Activated T-cell treated with anti-CD3 and anti-CD28 coated beads, Interleukin-2, amount 50 U/mL, for 4 hours (primary cell): ENCODE measurements at regions not wholly inside any gene's neighbourhood (a gene's known extent, or its start where the extent isn't known, plus 50 kb on each side); places are given as distances from the start of the nearest gene placed in this dataset.

Experiments
- ATAC-seq, 2 donors: fragments of 200-7000 bp; cut with Tn5 transposase; one replicate each; pipeline ENCODE4 v1.10.0; 2021
- DNase-seq: peaks from one replicate; pipeline ENCODE4 v3.0.0-alpha.2; 2020
- H3K27me3 Mint-ChIP-seq: one replicate; pipeline ENCODE4 v1.8.0; 2021; ENCODE audit warnings: low read depth, mixed read lengths
- H3K36me3 Mint-ChIP-seq: one replicate; pipeline ENCODE4 v1.8.0; 2022; ENCODE audit warnings: mixed read lengths; ENCODE audit not compliant: insufficient read depth
- H3K4me1 Mint-ChIP-seq: one replicate; pipeline ENCODE4 v1.8.0; 2021; ENCODE audit warnings: low read depth, mixed read lengths
- H3K4me3 Mint-ChIP-seq: one replicate; pipeline ENCODE4 v1.8.0; 2021; ENCODE audit warnings: mild to moderate bottlenecking, moderate library complexity, mixed read lengths
- H3K9me3 Mint-ChIP-seq: one replicate; pipeline ENCODE4 v1.8.0; 2021; ENCODE audit warnings: mixed read lengths

DNA sequence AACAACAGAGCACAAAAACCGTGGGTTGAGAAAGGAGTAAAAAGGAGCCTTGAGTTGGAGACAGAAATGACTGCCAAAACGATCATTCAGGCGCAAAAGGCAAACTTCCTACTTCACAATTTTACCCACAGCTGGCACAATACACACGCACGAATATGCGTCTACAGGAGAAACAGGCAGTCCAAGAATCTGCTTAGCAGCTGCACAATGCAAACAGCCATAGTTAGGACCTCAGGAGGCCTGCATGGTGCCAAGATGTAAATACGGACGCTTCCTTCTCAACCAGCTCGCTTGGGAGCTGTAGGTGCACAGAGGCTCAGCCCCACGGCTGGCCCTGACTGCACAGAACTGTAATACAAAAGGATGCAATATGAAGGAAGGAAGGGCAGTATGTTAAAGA lies 250.1 kb upstream of the CAND1 start:
- Mint-ChIP-seq H3K4me1 (no peaks in the 10 kb centered on the region), H3K4me3 (no peak overlapping the region), H3K9me3 (no peaks in the 10 kb centered on the region), H3K27me3 (peaks cover under 1% of the 10 kb centered on the region), H3K36me3 (no peaks in the 10 kb centered on the region)
- no peak for DNase-seq
- no peak for ATAC-seq

DNA sequence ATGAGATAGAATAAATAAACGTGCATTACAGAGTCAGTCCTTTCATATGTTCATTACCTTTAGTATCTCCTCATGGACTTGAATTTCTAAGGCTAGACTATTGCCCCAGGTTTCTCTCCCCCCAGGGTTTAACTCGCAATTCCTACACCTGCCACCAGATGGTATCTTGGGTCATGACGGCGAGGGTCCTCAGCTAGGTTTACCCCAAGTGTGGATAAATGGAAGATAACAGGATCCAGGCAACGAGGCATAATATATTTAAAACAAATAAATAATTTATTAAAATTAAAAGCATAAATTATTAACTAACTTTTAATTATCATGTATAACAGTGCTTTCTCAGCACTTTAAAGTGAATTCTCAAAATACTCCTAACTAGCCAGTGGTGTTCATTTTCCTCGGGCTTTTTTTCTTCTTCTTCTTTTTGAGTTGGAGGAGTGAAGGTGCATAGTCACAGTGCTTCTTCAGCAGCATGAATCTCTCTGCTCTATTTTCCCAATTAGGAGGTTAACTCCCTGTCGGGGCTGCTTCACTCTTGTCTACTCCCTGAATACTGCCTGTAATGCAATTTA lies 243.5 kb upstream of the CAND1 start:
- H3K27me3 Mint-ChIP-seq, result peaks cover 3% of the 10 kb centered on the region
- H3K4me3 Mint-ChIP-seq, result no peak overlapping the region
- no peaks in the 10 kb centered on the region for H3K4me1 Mint-ChIP-seq
- ATAC-seq (peak in 1 of 2 donors; percentile 43), DNase-seq (peak; percentile 39)
- H3K9me3 Mint-ChIP-seq, result no peaks in the 10 kb centered on the region
- no peaks in the 10 kb centered on the region for H3K36me3 Mint-ChIP-seq

DNA sequence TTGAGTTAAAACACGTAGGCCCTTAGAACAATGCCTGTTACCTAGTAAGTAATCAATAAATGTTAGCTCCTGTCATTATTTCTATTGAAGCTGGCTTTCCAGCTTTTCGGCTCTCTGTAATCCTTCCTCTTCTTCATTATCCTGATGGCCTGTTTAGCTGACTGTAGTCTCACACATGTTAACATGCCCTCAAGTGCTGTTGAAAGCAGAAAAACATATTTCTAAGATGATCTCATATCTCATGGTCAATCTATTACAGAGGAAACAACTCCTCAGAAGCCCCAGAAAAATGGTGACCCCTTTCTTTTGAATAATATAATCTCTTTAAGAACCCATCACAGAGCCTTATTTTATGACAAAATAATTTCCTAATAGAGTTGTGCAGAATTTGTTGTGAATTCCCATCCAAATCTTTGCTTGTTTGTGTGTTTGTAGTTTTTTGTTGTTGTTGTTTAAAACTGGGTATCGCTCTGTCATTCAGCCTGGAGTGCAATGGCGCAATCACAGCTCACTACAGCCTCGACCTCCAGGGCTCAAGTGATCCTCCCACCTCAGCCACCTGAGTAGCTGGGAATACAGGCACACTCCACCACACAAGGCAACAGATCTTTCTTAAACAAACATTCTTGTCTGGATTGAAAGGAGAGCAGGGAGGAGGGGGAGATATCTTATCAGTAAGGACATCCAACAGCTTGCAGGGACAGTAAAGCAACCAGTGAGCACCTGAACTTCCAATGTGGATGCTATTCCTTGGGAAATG lies 242.5 kb upstream of the CAND1 start:
- no peaks in the 10 kb centered on the region for H3K9me3 Mint-ChIP-seq
- H3K27me3 Mint-ChIP-seq, result peaks cover 3% of the 10 kb centered on the region
- H3K36me3 Mint-ChIP-seq, result no peaks in the 10 kb centered on the region
- no peak for ATAC-seq
- peaks cover 2% of the 10 kb centered on the region for H3K4me1 Mint-ChIP-seq
- no peak overlapping the region for H3K4me3 Mint-ChIP-seq
- no peak for DNase-seq

DNA sequence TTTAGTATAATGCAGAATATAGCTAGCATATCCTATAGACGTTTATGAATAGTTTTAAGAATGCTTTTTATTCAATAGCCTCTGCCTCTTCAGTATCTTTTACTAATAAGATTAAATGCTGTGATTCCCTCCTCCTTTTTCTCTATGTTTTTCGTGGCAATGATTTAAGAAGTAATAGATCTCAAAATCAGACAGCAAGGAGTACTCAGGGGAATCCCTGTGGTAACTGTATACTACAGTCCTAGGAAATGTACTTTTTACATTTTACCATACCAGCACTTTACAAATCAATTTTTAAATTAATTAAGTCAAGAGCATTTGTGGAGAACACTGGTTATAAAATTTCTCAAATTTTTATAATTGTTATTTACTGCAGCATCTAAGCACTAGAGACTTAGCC lies 240.6 kb upstream of the CAND1 start:
- Mint-ChIP-seq H3K9me3 (no peaks in the 10 kb centered on the region), H3K4me3 (no peak overlapping the region), H3K36me3 (no peaks in the 10 kb centered on the region), H3K27me3 (peaks cover 3% of the 10 kb centered on the region), H3K4me1 (peaks cover 2% of the 10 kb centered on the region)
- ATAC-seq, result no peak
- DNase-seq, result no peak

DNA sequence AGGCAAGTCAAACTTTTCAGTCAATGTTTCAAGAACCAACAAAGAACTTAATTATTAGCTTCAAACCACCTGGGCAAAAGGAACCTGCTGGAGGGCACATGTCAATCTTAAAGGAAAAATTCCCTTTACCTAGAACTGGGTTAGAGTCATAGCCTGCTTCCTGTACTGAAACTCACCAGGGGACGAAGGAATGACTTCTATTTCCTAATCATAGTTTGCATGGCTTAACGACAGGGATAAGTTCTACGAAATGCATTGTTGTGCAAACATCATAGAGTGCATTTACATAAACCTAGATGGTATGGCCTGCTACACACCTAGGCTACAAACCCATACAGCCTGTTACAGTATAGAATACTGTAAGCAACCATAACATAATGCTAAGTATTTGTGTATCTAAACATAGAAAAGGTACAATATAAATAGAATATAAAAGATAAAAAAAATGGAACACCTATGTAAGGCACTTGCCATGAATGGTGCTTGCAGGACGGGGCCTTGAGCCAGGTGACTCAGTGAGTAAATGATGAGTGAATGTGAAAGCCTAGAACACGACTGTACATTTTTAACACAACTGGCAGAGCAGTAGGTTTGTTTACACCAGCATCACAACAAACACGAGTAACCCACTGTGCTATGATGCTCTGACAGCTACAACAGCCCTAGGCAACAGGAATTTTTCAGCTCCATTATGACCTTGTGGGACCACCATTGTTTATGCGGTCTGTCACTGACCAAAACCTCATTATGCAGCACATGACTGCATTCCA lies 234.9 kb upstream of the CAND1 start:
- H3K9me3 Mint-ChIP-seq, result no peaks in the 10 kb centered on the region
- H3K4me3 Mint-ChIP-seq, result no peak overlapping the region
- no peaks in the 10 kb centered on the region for H3K36me3 Mint-ChIP-seq
- ATAC-seq (no peak), DNase-seq (no peak)
- peaks cover 2% of the 10 kb centered on the region for H3K4me1 Mint-ChIP-seq
- no peaks in the 10 kb centered on the region for H3K27me3 Mint-ChIP-seq

DNA sequence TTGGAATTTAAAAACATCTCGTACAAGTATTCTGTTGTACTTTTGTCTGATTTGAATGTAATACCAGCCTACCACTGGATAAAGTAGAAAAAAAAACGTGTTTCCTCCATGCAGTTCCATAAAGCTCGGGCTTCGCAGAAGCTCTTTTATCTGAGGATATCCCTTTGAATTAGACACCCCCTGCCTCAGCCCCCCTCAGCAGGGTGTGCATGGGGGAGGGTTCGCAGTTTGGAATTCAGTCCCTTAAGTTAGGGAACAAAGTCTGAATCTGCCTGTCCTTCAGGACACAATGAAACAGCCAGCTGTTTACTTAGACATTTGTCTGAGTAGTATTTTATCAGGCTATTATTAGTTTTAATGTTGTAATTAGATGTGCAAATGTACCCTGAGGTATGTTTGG lies 234.0 kb upstream of the CAND1 start:
- no peak overlapping the region for H3K4me3 Mint-ChIP-seq
- H3K27me3 Mint-ChIP-seq, result no peaks in the 10 kb centered on the region
- no peaks in the 10 kb centered on the region for H3K9me3 Mint-ChIP-seq
- H3K4me1 Mint-ChIP-seq, result peaks cover 4% of the 10 kb centered on the region
- no peak for DNase-seq
- ATAC-seq, result no peak
- no peaks in the 10 kb centered on the region for H3K36me3 Mint-ChIP-seq

DNA sequence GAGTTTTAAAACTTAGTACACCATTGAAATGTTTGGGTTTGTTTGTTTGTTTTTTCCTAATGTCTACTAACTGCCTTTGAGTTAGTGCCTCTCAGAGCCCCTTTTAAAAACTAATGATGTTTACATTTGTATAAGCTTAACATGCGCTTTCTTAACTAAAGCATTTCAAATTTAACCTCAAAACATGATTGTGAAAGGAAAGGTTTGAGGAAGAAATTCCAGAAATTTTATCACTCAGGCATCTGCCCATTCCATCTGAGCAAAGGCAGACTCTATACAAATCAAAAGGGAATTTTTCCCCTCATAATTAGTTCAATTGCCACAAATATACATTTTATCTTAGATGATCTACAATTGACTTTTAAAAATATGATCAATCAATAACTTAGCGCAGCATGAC lies 230.7 kb upstream of the CAND1 start:
- no peak for ATAC-seq
- Mint-ChIP-seq H3K36me3 (no peaks in the 10 kb centered on the region), H3K27me3 (no peaks in the 10 kb centered on the region), H3K4me3 (no peak overlapping the region), H3K9me3 (no peaks in the 10 kb centered on the region), H3K4me1 (peaks cover 2% of the 10 kb centered on the region)
- no peak for DNase-seq

DNA sequence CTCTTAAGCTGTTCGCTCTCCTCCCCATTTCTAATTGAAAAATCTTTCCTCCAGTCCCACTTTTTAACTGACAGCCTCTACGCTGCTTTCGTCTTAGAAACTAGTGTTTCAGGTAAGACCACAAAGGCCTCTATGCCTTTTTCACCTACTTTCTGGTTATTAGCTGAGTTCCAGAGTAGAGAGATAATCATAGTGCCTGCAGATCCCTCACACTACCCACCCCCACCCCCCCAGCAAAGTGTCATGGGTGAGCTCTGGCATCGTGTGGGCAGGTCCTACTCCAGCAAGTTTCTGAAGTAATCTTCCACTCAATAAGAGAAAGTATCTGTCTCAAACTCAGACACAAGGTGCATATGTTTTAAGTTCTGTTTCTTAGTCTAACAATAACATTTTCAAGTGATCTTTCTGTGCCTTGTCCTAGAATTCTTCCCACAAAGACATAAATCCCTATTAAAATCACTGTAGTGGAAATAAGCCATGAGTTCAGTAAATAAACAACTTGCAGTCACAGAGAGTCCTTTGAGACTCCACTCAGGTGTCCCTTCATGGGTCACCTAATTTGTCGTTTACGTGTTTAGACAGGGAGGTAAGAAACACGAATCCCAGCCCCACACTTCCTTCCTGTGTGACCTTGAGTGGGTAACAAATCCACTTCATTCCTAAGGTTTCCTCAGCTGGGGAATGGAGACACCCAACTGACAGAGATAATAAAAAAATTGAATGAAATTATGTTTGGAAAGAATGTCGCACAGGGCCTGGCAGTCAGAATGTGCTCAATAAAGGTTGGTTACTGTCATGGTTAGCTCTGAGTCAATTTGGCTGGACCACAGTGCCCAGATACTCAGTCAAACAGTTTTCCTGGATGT lies 228.9 kb upstream of the CAND1 start:
- DNase-seq (no peak), ATAC-seq (no peak)
- Mint-ChIP-seq H3K4me1 (peaks cover 2% of the 10 kb centered on the region), H3K9me3 (no peaks in the 10 kb centered on the region), H3K36me3 (no peaks in the 10 kb centered on the region), H3K4me3 (no peak overlapping the region), H3K27me3 (no peaks in the 10 kb centered on the region)

DNA sequence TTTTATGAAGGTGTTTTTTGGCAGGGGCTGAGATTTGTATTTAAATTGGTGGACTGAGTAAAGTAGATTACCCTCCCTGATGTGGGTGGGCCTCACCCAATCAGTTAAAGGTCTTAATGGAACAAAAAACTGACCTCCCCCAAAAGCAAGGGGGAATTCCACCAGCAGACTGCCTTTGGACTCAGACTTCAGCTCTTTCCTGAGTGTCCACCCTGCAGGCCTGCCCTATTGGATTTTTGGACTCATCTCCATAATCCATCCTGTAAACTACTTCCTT lies 228.4 kb upstream of the CAND1 start:
- Mint-ChIP-seq H3K9me3 (no peaks in the 10 kb centered on the region), H3K4me1 (peaks cover 2% of the 10 kb centered on the region), H3K4me3 (no peak overlapping the region), H3K27me3 (no peaks in the 10 kb centered on the region), H3K36me3 (no peaks in the 10 kb centered on the region)
- ATAC-seq, result no peak
- no peak for DNase-seq

DNA sequence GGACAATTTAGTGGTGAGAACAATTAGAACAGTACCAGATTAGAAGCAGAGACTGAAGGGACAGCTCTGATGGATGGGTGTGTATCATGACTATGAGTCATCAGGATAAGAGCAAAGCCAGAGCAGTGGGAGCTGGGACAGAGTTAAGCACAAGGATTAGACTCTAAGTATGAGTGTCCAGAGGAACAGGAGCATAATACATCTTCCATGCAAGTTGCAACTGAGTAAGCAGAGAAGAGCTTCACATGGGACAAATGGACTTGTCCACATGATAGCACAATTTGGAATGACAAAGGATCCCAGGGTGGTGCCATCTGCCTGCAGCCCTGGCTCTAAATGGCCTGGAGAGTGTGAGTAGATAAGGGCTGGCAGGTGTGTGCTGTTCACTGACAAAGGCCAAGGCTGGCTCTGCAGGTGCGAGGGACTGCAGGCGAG lies 226.4 kb upstream of the CAND1 start:
- Mint-ChIP-seq H3K36me3 (no peaks in the 10 kb centered on the region), H3K27me3 (no peaks in the 10 kb centered on the region), H3K9me3 (no peaks in the 10 kb centered on the region), H3K4me1 (peaks cover 2% of the 10 kb centered on the region), H3K4me3 (no peak overlapping the region)
- ATAC-seq (no peak), DNase-seq (no peak)

DNA sequence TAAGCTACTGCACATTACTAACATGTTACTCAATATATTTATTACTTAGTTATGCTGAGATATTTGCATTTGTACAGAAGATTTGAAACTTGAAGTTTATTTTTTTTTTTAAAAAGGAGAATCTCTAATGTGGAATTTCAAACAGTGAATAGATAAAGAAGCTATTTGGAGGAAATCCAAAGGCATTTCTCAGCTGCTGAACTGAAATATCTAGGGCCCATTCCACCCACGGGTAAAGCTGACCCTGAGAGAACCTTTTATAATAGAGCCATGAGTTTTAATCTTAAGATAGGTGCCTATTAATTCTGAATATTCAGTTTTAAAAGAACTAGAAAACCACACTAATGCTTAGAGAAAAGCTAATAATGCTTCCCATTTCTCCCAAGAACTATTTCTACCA lies 225.4 kb upstream of the CAND1 start:
- Mint-ChIP-seq H3K4me3 (no peak overlapping the region), H3K27me3 (no peaks in the 10 kb centered on the region), H3K36me3 (no peaks in the 10 kb centered on the region), H3K9me3 (no peaks in the 10 kb centered on the region), H3K4me1 (peaks cover 2% of the 10 kb centered on the region)
- no peak for ATAC-seq
- DNase-seq, result no peak

DNA sequence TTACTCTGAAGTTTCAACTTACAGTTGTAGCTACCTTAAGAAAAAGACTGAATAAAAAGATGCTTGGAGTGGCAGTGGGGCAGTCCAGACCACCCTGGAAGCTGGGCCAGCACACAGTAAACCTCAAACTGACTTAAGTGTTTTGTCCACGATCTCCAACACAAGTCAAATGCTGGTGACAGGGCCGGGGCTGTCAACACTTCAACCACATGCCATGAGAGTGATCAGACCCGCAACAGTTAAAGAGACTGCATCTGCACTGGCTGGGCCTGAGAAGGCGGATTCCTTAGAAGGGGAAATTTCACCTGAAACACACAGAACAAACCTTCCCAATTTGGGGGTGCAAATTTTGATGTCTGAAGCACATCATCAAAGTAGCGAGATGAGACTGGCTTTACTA lies 223.5 kb upstream of the CAND1 start:
- H3K4me1 Mint-ChIP-seq, result no peaks in the 10 kb centered on the region

DNA sequence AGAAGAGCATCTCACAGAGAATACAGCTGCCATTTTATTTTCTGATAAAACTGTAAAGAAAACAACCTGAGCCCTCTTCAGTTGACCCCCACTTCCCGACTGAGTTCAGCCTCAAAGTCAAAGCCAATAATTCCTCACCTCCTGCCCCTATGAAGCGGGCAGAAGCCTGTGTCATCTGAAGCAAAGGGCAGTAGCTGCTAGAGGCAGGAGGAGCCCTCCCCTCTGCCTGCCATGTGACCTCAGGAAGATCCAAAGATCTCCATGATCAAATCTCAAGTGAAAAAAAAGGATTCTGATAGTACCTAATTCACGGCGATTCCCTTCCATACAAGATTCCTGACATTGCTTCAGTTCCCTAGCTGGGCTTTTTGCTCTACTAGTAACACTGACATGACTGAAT lies 223.1 kb upstream of the CAND1 start:
- H3K36me3 Mint-ChIP-seq, result no peaks in the 10 kb centered on the region
- H3K4me1 Mint-ChIP-seq, result no peaks in the 10 kb centered on the region
- H3K4me3 Mint-ChIP-seq, result no peak overlapping the region
- H3K9me3 Mint-ChIP-seq, result no peaks in the 10 kb centered on the region
- H3K27me3 Mint-ChIP-seq, result no peaks in the 10 kb centered on the region
- no peak for ATAC-seq
- no peak for DNase-seq

More for the DNA sequence above, 223.5 kb upstream of the CAND1 start:
- no peak overlapping the region for H3K4me3 Mint-ChIP-seq
- no peaks in the 10 kb centered on the region for H3K27me3 Mint-ChIP-seq
- no peaks in the 10 kb centered on the region for H3K36me3 Mint-ChIP-seq
- no peaks in the 10 kb centered on the region for H3K9me3 Mint-ChIP-seq
- DNase-seq (no peak), ATAC-seq (no peak)

DNA sequence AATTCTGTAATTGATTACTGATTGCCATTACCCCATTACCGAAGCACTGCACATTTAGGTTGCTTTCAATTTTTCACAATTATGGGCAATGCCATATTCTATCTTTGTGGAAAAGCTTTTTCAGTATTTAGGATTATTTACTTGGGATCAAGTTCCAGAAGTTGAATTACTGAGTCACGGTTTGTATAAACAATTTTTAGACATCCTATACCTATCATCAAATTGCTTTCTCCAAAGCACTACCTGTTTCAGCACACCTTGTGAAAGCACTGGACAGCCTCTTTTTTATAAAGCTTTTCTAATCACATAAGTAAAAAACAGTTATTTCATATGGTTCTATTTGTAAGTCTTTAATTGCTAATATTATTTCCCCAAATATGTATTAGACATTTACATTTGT lies 221.5 kb upstream of the CAND1 start:
- no peaks in the 10 kb centered on the region for H3K4me1 Mint-ChIP-seq
- H3K27me3 Mint-ChIP-seq, result no peaks in the 10 kb centered on the region
- ATAC-seq (no peak), DNase-seq (no peak)
- no peak overlapping the region for H3K4me3 Mint-ChIP-seq
- no peaks in the 10 kb centered on the region for H3K36me3 Mint-ChIP-seq
- H3K9me3 Mint-ChIP-seq, result no peaks in the 10 kb centered on the region
